SK-N-DZ (cell line): ENCODE measurements at regions not wholly inside any gene's neighbourhood (a gene's known extent, or its start where the extent isn't known, plus 50 kb on each side); places are given as distances from the start of the nearest gene placed in this dataset.

Experiments
- DNase-seq: peaks from one replicate; pipeline ENCODE4 v3.0.0-alpha.2; 2015; ENCODE audit warnings: low spot score

DNA sequence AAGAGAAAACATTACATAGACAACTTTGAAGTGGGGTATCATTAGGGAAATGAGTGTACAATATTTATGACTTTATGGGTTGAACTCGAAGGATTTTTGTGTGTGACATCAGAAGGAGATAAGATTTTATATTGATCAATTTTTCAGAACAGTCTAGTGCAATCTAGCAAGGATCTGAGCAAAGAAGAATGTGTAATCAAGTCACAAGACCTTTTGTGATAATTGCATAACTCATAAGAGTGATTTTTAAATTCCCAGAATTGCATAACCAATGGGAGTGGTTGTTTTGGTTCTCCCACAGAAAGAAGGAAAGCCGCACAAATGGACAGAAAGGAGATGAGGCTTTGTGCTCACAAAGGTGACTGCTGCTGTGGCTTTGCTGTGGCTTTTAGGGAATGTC is 441.8 kb upstream of the FLRT2 start:
- DNase-seq = no peak

DNA sequence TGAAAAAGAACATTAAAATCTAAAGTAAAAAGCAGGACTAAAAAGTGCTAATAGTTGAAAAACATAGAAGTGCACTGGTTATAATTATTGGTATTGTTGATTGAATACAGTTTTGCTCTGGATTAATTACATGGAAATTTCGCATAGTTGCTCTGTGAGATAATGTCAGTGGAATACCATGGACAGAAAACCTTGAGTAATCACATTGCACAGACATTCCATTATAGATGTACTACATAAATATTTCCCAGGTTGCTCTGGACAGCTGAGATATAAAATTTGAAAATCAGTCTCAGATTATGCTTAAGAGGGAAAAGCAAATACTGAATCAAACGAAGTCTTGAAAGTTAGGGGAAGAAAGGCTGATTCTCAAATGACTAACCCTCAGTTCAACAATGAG is 439.3 kb upstream of the FLRT2 start:
- no peak for DNase-seq

DNA sequence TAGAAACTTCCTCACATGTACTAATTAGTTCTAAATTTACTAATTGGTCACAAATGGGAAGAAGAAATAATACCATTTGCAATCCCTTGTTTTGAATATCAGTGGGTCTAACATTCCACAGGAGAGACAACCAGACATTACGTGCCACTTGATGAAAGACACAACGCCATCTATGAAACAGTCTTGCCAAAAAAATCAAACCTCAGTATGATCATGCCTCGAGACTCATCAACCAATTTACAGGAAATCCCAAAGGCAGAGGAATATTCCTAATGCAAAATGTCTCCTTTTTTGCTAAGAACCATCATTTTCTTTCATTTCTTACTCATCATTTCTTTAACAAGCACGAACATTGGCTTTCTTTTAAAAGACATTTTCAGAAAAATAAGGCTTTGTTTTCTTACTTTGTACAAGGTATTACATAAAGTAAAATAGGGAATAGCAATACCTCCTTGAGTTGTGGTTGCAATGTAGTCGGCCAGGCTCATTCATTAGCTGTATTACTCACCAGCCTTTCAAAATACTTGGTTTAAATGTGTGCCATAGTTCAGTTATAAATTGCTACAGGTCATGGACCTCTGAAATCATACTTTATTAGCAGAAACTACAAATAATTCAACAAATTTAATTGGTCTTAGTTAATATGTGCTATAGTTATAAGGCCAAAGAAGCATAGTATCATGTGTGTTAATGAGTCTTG is 436.2 kb upstream of the FLRT2 start:
- no peak for DNase-seq

DNA sequence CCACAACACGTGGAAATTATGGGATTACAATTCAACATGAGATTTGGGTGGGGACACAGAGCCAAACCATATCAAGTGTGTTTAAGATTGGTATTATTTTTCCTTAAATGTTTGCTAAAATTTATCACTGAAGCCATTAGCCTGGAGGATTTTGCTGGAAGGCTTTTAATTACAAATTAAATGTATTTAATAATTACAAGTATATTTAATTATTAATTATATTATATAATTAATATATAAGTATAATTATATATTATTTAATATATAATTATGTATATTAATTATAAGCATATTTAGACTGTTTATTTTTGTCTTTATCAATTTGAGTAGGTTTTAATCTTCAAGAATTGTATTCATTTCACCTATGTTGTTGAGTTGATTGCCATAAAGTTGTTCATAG is 427.4 kb upstream of the FLRT2 start:
- no peak for DNase-seq

DNA sequence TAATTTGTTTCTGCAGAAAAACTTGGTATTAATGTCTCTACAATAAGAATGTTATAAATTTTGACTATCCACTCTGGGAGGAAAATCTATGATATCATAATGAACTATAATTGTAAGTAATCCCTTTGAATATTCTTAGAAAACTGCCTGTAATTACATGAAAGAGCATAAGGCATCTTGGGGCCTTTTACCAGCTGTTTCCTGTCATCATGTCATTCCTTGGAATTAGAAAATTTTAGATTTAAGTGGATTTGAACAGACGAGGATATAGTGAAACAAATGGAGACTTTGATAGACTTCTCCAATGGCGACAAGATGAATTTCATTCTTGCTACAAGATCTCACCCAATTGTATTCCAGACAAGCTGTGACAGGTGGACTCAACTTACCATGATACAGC is 423.4 kb upstream of the FLRT2 start:
- DNase-seq = peak; percentile 9

DNA sequence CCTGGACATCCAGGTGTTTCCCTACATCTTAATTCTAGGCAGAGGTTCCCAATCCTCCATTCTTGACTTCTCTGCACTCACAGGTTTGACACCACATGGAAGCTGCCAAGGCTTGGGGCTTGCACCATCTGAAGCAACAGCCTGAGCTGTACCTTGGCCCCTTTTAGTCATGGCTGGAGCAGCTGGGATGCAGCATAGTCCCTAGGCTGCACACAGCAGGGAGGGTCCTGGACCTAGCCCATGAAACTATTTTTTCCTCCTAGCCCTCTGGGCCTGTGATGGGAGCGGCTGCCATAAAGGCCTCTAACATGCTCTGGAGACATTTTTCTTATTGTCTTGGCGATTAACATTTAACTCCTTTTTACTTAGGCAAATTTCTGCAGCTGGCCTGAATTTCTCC is 417.2 kb upstream of the FLRT2 start:
- no peak for DNase-seq

DNA sequence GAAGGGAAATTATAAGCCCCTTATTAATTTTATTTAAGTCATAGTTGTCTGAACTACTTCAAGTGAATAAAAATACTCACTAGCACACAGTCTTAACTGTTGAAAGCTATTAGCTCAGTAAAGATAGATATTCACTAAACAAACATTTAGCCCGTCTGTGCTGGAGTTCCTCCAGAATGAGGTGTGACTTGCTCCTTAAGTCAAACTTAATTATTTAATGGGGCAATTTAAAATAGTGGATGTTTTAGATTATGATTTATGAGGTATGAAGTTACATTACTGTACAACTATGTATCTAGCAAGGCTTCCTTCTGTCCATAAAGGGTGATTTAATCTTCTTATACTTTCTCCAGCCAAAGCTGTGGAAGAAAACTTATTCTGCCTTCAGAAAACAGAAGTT is 414.0 kb upstream of the FLRT2 start:
- no peak for DNase-seq

DNA sequence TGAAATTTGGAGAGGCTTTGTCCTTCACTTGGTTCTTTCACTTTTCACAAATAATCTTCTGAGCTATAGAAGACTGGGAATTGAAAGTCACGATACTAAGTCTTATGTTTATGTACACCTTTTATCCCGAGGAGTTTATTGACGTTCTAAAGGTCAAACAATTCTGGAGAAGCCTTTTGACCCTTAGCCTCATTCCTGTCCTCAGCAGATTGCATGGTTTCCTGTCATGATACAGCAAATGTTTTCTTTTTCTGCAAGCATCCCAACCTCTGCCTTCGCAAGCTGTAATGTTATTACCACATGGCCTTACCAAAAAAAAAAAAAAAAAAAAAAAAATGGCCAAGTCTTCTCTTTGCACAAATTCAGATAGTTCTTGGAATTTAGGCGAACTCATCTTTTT is 411.7 kb upstream of the FLRT2 start:
- DNase-seq = no peak

DNA sequence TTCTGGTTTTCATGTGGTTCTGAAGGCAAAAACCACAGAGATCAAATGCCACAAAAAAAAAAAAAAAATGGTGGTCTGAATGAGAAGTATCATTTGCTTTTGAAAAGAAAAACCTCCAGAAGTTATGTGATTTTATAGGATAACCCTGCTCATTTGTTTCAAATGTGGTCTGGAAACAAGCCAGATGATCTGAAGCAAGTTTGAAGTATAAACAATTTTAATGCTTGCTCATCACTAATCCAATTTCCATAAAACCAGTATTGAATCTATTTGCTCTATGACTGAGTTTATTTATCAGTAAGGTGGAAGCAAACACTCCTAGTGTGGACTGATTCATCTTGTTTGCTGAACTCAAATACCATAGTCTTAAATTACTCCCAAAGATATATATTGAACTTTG is 407.3 kb upstream of the FLRT2 start:
- no peak for DNase-seq

DNA sequence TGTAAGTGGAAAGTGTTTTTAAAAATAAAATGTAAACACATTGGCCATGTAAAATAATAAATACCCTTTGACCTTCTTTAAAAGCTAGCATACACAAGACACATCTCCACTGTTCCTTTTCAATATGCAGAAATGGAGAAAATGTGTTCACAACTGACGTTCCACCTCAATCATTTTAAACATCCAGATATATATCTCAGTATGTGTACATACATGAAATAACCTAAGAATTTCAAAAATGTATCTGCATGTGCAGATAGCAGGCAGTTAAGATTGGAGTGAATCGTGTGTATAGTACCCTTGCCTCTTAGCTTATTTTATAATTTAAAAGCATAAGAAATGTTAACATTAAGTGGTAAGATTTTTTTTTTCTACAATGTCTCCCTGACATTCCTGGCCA is 406.2 kb upstream of the FLRT2 start:
- DNase-seq = no peak

DNA sequence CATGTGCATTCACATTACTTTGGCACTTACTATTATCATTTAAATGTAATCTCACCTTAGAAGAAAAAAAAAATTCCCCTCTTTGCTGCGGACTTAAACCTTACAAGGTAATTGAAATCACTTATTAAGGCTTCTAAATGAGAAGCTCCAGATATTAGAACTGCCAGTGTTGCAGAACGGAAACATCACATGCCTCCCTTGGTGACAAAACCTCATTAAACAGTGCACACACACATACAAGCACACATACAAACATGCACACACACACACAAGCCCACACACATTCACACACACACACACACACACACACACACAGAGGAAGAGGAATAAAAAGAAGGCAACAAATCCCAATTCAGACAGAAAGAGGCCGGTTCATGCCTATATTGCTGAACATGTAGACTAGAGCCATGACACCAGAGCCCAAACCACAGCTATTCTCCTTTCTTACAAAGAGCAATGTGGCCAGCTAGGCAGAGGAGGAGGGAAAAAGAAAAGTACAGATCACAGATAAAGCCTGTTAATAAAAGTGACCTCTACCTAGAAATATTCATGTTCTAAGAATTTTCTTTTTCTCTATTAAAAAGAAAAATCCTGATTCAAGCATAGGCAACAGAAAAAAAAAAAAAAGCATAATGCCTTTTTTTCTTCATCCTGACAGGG is 405.2 kb upstream of the FLRT2 start:
- no peak for DNase-seq

DNA sequence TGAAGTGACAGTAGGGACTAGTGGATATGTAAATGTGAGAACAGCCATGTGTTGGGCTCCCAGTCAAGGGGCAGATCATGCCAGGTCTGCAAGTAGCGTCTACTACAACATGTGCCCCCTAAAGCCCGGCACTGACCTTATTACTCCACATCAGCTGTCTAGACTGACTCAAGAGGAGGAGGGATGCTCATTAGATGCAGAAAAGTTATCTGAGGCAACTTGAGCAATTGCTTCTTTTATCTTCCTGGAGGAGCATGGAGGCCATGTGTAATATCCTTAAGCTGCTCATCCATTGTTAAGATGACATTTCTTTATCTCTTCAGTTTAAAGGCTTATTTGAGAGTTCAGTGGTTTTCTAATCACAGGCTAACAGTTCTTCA is 404.7 kb upstream of the FLRT2 start:
- peak; percentile 4 for DNase-seq

DNA sequence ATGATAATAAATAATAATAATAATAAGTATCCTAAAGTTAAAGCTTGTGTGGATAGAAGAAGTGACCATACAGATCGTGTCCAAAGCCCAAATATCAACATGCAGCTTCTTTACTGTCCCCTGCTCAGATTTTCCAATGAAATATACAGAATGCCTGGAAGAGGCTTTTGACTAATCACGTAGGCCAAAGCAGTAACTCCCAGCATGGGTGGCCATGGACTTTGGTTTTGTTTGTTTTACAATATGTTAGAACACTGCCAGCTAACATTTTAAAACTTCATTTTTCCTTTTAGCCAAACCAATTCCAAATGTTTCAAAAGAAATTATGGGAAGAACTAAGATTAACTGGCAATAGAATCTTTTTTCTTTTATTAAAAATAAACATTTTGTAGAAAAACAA is 400.0 kb upstream of the FLRT2 start:
- no peak for DNase-seq

DNA sequence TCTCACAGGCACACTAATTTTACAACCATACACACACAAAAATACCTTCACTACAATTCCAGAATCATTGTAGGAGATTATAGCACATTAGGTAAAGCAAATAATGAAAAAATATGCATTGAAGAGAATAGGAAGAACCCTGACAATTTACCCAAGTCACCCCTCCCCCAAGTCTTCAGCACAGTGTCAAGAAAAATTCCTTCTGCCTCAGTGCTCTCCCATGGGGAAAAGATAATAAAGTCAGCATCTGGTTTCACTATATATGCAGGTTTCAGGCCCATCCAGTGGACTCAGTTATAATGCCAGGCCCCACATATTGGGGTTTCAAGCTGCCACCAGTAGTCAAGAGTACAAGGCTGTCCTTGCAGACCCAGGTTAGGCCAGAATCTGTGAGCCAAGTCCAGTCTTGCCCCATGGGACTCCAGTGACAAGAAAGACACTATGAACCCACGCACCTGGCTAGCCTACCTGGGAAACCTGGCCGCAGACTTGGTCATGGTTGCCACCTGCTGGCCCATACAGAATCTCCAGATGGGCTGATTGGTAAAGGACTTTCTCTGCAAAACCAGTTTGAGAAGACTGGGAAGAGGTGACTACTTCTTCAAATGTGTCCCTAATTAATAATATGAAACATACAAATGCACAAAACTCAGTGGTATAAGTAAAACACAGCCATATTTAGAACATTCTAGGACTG is 398.6 kb upstream of the FLRT2 start:
- DNase-seq = no peak

DNA sequence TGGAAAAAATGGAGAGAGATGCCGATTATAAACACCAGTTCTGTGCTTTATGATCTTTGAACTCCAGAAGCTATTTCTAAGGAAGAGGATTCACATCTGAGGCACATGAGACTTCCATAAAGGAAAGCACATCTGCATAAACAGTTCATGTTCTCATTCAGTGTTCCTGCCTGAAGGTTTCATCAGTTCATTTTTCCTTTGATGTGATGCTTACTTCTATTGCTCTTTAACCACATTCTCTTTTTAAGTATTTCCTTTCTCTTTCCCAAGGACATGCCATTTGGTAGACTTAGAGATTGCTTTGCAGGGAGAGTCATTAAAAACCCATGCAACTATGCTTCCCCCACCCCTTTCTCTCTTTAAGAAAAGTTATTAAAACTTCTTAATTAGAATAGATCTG is 387.0 kb upstream of the FLRT2 start:
- DNase-seq = no peak

DNA sequence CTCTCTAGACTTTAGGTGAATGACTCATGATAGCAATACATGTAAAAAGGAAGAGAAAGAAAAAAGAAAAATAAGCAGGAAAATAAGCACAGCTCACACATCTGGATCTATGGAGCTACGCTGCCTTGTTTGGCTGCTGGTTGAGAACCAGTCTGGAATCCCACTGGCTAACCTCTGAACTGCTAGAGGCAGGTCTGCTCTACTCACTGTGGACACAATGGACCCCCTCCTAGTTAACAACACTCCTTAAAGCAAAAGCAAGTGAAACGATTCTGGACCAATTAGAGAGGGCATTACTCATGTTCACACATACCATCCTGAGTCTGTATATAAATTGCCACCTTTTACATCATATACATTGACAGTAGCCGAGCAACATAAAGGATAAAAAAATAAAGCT is 383.2 kb upstream of the FLRT2 start:
- DNase-seq = no peak

DNA sequence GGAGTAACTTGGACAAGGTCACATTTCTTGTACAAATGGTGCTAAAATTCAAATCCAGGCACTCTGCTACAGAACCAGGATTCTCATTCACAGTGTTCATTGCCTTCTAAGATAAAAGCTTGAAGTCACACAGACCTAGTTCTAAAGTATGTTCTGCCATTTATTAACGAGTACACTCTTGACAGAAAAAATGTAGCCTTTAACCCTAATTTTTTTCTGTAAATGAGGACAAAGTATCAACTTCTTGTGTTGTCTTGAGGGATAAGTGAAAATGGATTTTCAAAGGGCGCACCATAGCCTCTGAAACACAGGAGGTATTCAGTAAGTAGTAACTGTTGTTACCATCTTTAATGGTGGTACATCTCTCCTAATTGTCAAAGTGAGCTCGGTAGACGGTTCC is 379.8 kb upstream of the FLRT2 start:
- DNase-seq = no peak

DNA sequence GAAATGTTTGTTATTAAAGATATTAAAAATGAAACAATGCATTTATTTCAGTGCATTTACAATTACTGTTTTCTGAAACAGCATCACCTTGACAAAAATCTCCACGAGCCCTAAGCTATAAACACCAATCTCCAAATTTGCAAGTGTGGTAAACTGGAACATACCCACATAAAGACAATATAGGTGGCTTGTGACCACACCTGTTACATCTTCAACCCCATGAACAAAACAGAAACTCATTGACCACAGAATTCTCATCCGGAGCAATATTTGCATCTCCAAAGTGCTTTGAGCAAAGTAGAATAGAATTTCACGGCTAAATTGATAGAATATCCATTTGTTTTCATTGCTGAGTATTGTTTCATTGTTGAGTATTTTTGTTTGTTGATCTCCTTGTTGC is 375.2 kb upstream of the FLRT2 start:
- DNase-seq = no peak

DNA sequence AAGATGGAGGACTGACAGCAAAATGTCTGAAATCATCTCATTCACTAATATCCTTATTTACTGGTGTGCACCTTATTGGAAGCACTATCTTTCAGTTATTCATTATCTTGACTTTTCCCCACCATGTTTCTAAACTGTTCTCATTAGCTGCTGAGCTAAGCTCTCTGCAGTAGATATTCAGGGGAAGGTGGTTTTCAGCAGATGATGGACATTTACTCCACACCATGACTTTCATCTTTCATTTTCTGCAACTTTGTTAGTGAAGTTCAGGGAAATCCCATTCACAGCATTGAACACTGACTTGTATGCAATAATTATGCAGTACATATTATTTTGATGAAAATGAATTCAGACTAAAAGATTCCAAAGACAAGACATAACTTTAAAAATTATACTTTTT is 373.6 kb upstream of the FLRT2 start:
- DNase-seq = no peak

DNA sequence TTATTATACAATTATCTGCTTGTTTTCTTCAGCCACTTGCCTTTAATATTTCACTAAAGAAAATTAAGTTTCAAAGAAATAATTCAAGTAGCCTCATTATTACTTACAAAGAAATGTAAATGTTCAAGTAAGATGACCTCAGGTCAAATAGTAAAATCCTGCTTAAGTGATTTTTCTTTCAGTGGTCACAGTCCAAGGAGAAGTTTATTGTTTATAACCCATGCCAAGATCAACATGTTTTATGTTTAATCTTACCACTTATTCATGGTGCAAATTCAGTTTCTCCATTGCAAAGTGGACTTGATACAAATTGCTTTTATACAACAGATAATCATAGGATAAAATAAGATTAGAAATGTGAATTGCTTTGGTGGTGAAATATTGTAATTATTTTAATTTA is 370.2 kb upstream of the FLRT2 start:
- no peak for DNase-seq

DNA sequence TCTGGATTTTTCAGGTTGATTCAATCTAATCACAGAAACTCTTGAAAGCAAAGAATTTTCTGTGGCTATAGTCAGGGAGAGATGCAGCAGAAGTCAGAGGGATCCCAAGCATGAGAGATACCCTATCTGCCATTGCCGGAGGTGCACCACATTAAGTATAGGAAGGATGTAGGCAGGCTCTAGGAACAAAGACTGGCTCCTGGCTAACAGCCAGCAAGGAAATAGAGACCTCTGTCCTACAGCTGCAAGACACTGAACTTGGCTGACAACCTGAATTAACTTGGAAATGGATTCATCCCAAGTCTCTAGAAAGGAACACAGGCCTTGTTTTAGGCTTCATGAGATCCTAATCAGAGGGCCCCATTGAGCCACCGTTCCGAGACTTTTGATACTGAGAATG is 364.9 kb upstream of the FLRT2 start:
- DNase-seq = peak; percentile 4

DNA sequence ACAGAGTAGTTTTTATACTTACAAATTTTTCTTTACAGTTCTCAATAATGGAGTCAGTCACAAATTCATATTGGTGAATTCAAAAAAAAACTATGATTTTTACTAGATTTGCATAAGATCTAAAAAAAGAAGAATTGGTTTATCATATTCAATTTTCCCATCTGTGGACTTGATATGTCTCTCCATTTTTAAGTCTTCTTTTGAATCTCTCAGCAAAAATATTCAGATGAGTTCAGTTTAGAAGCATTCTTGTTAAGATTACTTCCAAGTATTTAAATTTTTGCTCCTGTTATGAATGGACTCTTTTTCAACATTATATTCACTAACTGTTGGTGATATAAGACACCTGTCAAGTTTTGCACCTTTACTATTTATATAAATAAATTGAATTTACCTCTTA is 360.6 kb upstream of the FLRT2 start:
- no peak for DNase-seq

DNA sequence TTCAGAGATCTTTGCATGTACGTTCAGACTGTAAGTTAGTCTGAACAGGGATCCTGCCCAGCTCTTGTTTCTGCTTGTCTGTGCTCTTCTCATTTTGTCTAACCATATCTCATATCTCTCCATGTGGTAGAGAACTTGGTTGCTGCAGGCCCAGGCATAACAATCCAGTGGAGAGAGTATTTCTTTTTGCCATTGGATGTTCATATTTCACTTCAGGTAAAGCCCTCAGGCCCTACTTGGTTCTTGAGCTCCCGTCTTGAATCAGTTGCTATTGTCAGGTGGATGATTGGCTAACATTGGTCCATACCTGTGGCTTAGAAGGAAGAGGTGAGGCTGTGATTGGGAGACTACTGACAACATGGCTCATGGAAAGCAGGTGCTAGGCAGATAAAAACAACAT is 357.7 kb upstream of the FLRT2 start:
- DNase-seq = no peak
